CD4-positive, alpha-beta T cell treated with Interleukin-6 for 4 hours (primary cell): ENCODE measurements at regions not wholly inside any gene's neighbourhood (a gene's known extent, or its start where the extent isn't known, plus 50 kb on each side); places are given as distances from the start of the nearest gene placed in this dataset.
"Not testable (repeated sequence)": the region's sequence is repeated elsewhere in the genome, so short reads cannot be mapped to it uniquely, and the experiment has no call there.

Source experiments
- DNase-seq: peaks from one replicate; pipeline ENCODE4 v3.0.0-alpha.2; 2020; ENCODE audit warnings: mixed read lengths

GRCh38 chr2:144924827-144925226 lies 404.9 kb upstream of the ZEB2 start:
- no peak for DNase-seq

- DNase-seq: no peak
Observed at GRCh38 chr2:144922519-144922918, 402.6 kb upstream of the ZEB2 start.

- DNase-seq: no peak
Observed at GRCh38 chr2:144920755-144921530, 401.0 kb upstream of the ZEB2 start.

GRCh38 chr2:144914622-144915318 lies 394.9 kb upstream of the ZEB2 start:
- no peak for DNase-seq

GRCh38 chr2:144914113-144914512 lies 394.2 kb upstream of the ZEB2 start:
- no peak for DNase-seq

- DNase-seq: no peak
Observed at GRCh38 chr2:144912206-144912605, 392.3 kb upstream of the ZEB2 start.

- no peak for DNase-seq
Observed at GRCh38 chr2:144905956-144906355, 386.0 kb upstream of the ZEB2 start.

- DNase-seq: no peak
Observed at GRCh38 chr2:144904612-144905011, 384.7 kb upstream of the ZEB2 start.

GRCh38 chr2:144903045-144903444 lies 383.1 kb upstream of the ZEB2 start:
- DNase-seq: not testable (repeated sequence)

GRCh38 chr2:144901386-144901785 lies 381.5 kb upstream of the ZEB2 start:
- not testable (repeated sequence) for DNase-seq

GRCh38 chr2:144896341-144896740 lies 376.4 kb upstream of the ZEB2 start:
- no peak for DNase-seq

- DNase-seq: no peak
Observed at GRCh38 chr2:144894612-144895599, 375.0 kb upstream of the ZEB2 start.

- DNase-seq: no peak
Observed at GRCh38 chr2:144893464-144893863, 373.5 kb upstream of the ZEB2 start.

- DNase-seq: no peak
Observed at GRCh38 chr2:144890828-144891227, 370.9 kb upstream of the ZEB2 start.

- DNase-seq: no peak
Observed at GRCh38 chr2:144889348-144889747, 369.4 kb upstream of the ZEB2 start.

GRCh38 chr2:144886862-144887261 lies 366.9 kb upstream of the ZEB2 start:
- DNase-seq: no peak

GRCh38 chr2:144877893-144878292 lies 358.0 kb upstream of the ZEB2 start:
- DNase-seq: no peak

GRCh38 chr2:144876013-144876412 lies 356.1 kb upstream of the ZEB2 start:
- no peak for DNase-seq

GRCh38 chr2:144875290-144875969 lies 355.5 kb upstream of the ZEB2 start:
- DNase-seq: no peak

GRCh38 chr2:144865670-144866069 lies 345.8 kb upstream of the ZEB2 start:
- DNase-seq: no peak

GRCh38 chr2:144859716-144860115 lies 339.8 kb upstream of the ZEB2 start:
- DNase-seq: no peak

GRCh38 chr2:144858211-144858610 lies 338.3 kb upstream of the ZEB2 start:
- no peak for DNase-seq

GRCh38 chr2:144854596-144854995 lies 334.7 kb upstream of the ZEB2 start:
- no peak for DNase-seq
